Cardiac fibroblast (primary cell): ENCODE measurements at regions not wholly inside any gene's neighbourhood (a gene's known extent, or its start where the extent isn't known, plus 50 kb on each side); places are given as distances from the start of the nearest gene placed in this dataset.

ENCODE experiments used
- DNase-seq, 2 donors: peaks; one replicate each; pipeline versions ENCODE4 v3.0.0 to v3.0.0-alpha.2; 2010; ENCODE audit warnings: low read depth in 2 of 2
- H3K4me3 ChIP-seq, 2 donors: replicated peaks in 1 of 2; 1 replicate in 1 of 2; 2 replicates in 1 of 2; pipeline ENCODE4 v1.5.1; 2011; ENCODE audit warnings: low read depth in 2 of 2, low read length in 2 of 2, mild to moderate bottlenecking in 2 of 2, moderate library complexity in 1 of 2
- TF ChIP-seq, protein P1 (sequence below): IDR thresholded peaks from one replicate; pipeline ENCODE4 v1.5.1; 2011; ENCODE audit warnings: low read depth, mild to moderate bottlenecking, low read length, inconsistent platforms

- TF ChIP-seq, protein P1, sequence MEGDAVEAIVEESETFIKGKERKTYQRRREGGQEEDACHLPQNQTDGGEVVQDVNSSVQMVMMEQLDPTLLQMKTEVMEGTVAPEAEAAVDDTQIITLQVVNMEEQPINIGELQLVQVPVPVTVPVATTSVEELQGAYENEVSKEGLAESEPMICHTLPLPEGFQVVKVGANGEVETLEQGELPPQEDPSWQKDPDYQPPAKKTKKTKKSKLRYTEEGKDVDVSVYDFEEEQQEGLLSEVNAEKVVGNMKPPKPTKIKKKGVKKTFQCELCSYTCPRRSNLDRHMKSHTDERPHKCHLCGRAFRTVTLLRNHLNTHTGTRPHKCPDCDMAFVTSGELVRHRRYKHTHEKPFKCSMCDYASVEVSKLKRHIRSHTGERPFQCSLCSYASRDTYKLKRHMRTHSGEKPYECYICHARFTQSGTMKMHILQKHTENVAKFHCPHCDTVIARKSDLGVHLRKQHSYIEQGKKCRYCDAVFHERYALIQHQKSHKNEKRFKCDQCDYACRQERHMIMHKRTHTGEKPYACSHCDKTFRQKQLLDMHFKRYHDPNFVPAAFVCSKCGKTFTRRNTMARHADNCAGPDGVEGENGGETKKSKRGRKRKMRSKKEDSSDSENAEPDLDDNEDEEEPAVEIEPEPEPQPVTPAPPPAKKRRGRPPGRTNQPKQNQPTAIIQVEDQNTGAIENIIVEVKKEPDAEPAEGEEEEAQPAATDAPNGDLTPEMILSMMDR, result no peak
- H3K4me3 ChIP-seq, result no peak overlapping the region
Measured at GRCh38 chr13:73462241-73462640, 403.4 kb downstream of the KLF5 start.

GRCh38 chr13:73451221-73452029 is 392.6 kb downstream of the KLF5 start:
- no peak overlapping the region for H3K4me3 ChIP-seq
- TF ChIP-seq, protein P1, result no peak
- DNase-seq, result no peak

More at GRCh38 chr13:73462241-73462640, 403.4 kb downstream of the KLF5 start:
- peak in 1 of 2 donors; percentile 8 for DNase-seq

DNA sequence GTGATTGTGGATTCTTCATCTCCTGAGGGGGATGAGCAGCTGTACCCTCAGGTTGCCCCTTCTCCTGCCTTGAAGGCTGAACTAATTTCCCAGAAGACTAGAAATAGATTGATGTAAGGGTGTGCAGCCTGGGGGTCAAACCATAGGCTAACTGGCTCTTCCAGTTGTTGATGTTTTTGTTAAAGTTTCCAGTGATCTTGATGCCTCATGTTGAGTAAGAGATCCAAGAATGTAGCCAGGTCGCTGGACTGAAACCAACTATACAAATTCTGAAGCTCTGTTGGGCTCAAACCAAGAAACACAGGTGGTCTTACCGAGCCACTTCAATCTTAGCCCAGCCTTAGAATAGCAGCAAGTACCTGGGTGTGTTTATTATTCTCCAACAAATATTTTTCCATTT is 391.8 kb downstream of the KLF5 start:
- no peak overlapping the region for H3K4me3 ChIP-seq
- peak in 1 of 2 donors; percentile 25 for DNase-seq
- TF ChIP-seq, protein P1, result no peak

GRCh38 chr13:73449252-73449651 is 390.4 kb downstream of the KLF5 start:
- H3K4me3 ChIP-seq, result no peak overlapping the region
- TF ChIP-seq, protein P1, result no peak
- peak in 1 of 2 donors; percentile 51 for DNase-seq

DNA sequence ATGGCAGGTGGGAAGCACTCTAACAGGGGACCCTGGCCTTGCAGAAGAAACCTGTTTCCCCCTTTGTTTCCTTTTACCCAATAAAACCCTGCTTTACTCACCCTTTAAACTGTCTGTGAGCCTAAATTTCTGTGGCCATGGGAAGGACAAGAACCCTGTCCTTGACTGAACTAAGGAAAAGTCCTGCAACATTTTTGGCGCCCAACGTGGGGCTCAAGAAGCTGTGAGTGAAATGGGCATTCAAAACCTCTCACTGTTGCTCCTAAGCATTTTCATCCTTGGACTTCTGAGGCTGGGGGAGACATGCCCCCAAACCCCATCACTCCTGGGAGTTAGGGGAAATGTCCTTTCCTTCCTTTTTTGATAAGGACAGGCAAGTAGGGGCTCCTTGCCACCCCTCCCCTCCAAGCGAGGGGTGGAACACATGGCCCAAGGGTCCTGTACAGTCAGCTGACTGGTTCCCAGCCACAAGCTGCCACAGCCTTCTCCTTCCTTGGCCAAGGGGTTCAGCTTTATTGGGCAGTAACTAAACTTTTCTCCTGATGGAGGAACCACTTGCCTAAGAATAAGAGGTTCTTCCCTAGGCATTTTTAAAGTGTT is 381.6 kb downstream of the KLF5 start:
- TF ChIP-seq, protein P1, result no peak
- no peak overlapping the region for H3K4me3 ChIP-seq
- DNase-seq, result peak in 1 of 2 donors; percentile 31

- H3K4me3 ChIP-seq, result no peak overlapping the region
- no peak for DNase-seq
Measured at GRCh38 chr13:73433890-73434289, 375.1 kb downstream of the KLF5 start.

More at GRCh38 chr13:73433890-73434289, 375.1 kb downstream of the KLF5 start:
- TF ChIP-seq, protein P1, result no peak
